ENCODE measurements at regions not wholly inside any gene's neighbourhood (a gene's known extent, or its start where the extent isn't known, plus 50 kb on each side); places are given as distances from the start of the nearest gene placed in this dataset.

DNA sequence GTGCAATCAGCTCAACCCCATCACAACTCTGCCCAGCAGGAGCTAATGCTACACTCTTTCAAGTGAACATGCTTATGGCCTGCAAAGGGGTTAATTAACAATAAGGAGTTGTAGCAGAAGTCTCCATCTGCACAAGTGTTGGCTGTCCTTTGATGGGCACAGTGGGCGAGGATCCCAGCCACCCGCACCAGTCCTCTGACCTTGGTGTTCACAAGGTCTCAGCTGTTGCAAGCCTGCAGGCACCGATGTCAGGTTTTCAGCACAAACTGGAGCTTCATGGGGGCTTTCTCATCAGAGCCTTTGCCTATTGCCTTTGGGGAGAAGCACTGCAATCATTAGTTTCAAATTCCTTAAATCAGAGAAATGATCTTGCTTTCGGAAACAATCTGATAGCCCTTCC lies 60.9 kb upstream of the TMEM178A start:
- ATAC-seq (no peak), DNase-seq (ENCODE audit: low read depth, low spot score) (no peak)
- no TSS peak for BruUV-seq (replicated peaks)
- H3K27ac ChIP-seq (ENCODE audit: low read length) = no peak overlapping the region
- intact Hi-C loops (cut with micrococcal nuclease; ENCODE audit: unreplicated experiment) (no loop called here), in situ Hi-C loops (cut with HindIII; ENCODE audit: low pct_unique_long_range_greater_than_20kb, low sequenced_read_pairs) (no loop called here)
- H3K4me3 ChIP-seq (ENCODE audit: low read depth in 2 of 2, low read length in 2 of 2) = no peak overlapping the region
- no peak for TF ChIP-seq POLR2AphosphoS5 (IDR thresholded peaks at IDR 0.05; ENCODE audit: low read depth, low read length)
- no peak for TF ChIP-seq SIN3A (IDR thresholded peaks at IDR 0.05; ENCODE audit: borderline replicate concordance, insufficient read depth, low read depth, low read length)
- TF ChIP-seq, protein P1, sequence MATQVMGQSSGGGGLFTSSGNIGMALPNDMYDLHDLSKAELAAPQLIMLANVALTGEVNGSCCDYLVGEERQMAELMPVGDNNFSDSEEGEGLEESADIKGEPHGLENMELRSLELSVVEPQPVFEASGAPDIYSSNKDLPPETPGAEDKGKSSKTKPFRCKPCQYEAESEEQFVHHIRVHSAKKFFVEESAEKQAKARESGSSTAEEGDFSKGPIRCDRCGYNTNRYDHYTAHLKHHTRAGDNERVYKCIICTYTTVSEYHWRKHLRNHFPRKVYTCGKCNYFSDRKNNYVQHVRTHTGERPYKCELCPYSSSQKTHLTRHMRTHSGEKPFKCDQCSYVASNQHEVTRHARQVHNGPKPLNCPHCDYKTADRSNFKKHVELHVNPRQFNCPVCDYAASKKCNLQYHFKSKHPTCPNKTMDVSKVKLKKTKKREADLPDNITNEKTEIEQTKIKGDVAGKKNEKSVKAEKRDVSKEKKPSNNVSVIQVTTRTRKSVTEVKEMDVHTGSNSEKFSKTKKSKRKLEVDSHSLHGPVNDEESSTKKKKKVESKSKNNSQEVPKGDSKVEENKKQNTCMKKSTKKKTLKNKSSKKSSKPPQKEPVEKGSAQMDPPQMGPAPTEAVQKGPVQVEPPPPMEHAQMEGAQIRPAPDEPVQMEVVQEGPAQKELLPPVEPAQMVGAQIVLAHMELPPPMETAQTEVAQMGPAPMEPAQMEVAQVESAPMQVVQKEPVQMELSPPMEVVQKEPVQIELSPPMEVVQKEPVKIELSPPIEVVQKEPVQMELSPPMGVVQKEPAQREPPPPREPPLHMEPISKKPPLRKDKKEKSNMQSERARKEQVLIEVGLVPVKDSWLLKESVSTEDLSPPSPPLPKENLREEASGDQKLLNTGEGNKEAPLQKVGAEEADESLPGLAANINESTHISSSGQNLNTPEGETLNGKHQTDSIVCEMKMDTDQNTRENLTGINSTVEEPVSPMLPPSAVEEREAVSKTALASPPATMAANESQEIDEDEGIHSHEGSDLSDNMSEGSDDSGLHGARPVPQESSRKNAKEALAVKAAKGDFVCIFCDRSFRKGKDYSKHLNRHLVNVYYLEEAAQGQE (IDR thresholded peaks at IDR 0.05; ENCODE audit: insufficient read depth in 1 of 2, low read depth in 2 of 2, low read length in 1 of 2) = no peak
- TF ChIP-seq CTCF (IDR thresholded peaks at IDR 0.05) = no peak
- TF ChIP-seq TCF7L2 (IDR thresholded peaks at IDR 0.05; ENCODE audit: low read depth, low read length) = no peak
- ChIA-PET POLR2A (no interaction called here), CTCF (no interaction called here)
- H3K4me1 ChIP-seq (ENCODE audit: control insufficient read depth, insufficient read depth, low read length) = no peaks in the 10 kb centered on the region
- H3K9me3 ChIP-seq (ENCODE audit: control insufficient read depth, insufficient read depth, low read depth, low read length) = no peaks in the 10 kb centered on the region
- H3K27me3 ChIP-seq (ENCODE audit: control insufficient read depth, insufficient read depth, low read length) = peaks cover 5% of the 10 kb centered on the region; the same call in 1 of the 2 replicates
- H3K36me3 ChIP-seq (ENCODE audit: control insufficient read depth, insufficient read depth, low read length) = no peaks in the 10 kb centered on the region

- no peaks in the 10 kb centered on the region for H3K4me1 ChIP-seq (ENCODE audit: control insufficient read depth, insufficient read depth, low read length)
- ChIA-PET POLR2A (no interaction called here), CTCF (no interaction called here)
- DNase-seq (ENCODE audit: low read depth, low spot score) = no peak
- peaks cover 5% of the 10 kb centered on the region; the same call in 1 of the 2 replicates for H3K27me3 ChIP-seq (ENCODE audit: control insufficient read depth, insufficient read depth, low read length)
- intact Hi-C loops (cut with micrococcal nuclease; ENCODE audit: unreplicated experiment) (no loop called here), in situ Hi-C loops (cut with HindIII; ENCODE audit: low pct_unique_long_range_greater_than_20kb, low sequenced_read_pairs) (no loop called here)
- no peak overlapping the region for H3K4me3 ChIP-seq (ENCODE audit: low read depth in 2 of 2, low read length in 2 of 2)
- no peak overlapping the region for H3K27ac ChIP-seq (ENCODE audit: low read length)
- no TSS peak for BruUV-seq (replicated peaks)
- TF ChIP-seq POLR2AphosphoS5 (IDR thresholded peaks at IDR 0.05; ENCODE audit: low read depth, low read length) (no peak), CTCF (IDR thresholded peaks at IDR 0.05) (no peak), TCF7L2 (IDR thresholded peaks at IDR 0.05; ENCODE audit: low read depth, low read length) (no peak), SIN3A (IDR thresholded peaks at IDR 0.05; ENCODE audit: borderline replicate concordance, insufficient read depth, low read depth, low read length) (no peak)
- ATAC-seq = no peak
- H3K9me3 ChIP-seq (ENCODE audit: control insufficient read depth, insufficient read depth, low read depth, low read length) = no peaks in the 10 kb centered on the region
- H3K36me3 ChIP-seq (ENCODE audit: control insufficient read depth, insufficient read depth, low read length) = no peaks in the 10 kb centered on the region
Observed at GRCh38 chr2:39606585-39606984, 59.1 kb upstream of the TMEM178A start.

All from Panc1 (cell line).